ENCODE measurements at regions not wholly inside any gene's neighbourhood (a gene's known extent, or its start where the extent isn't known, plus 50 kb on each side); places are given as distances from the start of the nearest gene placed in this dataset.

- no peak for DNase-seq (ENCODE audit: low read depth, low spot score)
- no peaks in the 10 kb centered on the region for H3K27me3 Mint-ChIP-seq (ENCODE audit: low read depth)
- no peak overlapping the region for H3K27ac Mint-ChIP-seq (ENCODE audit: unreplicated experiment)
- no peaks in the 10 kb centered on the region for H3K36me3 Mint-ChIP-seq (ENCODE audit: low read depth)
- TF ChIP-seq CTCF (conservative IDR thresholded peaks at IDR 0.05), result no peak
- no peaks in the 10 kb centered on the region for H3K4me1 Mint-ChIP-seq
- H3K4me3 Mint-ChIP-seq, result no peak overlapping the region
- peaks cover 4% of the 10 kb centered on the region for H3K9me3 Mint-ChIP-seq
These were observed 707.7 kb upstream of the EPHA6 start for GRCh38 chr3:96106701-96107100.

Data from neural crest cell (in vitro differentiated cells).